ENCODE measurements at regions not wholly inside any gene's neighbourhood (a gene's known extent, or its start where the extent isn't known, plus 50 kb on each side); places are given as distances from the start of the nearest gene placed in this dataset.

GRCh38 chr12:17060260-17060659 is 454.3 kb upstream of the LMO3 start:
- no peak for DNase-seq
- Histone ChIP-seq H3K36me3 (ENCODE audit: insufficient read depth in 1 of 2, low read depth in 1 of 2) (no peaks in the 10 kb centered on the region), H3K9me3 (no peaks in the 10 kb centered on the region), H3K27me3 (ENCODE audit: insufficient read depth in 3 of 3, low read length in 2 of 3) (no peaks in the 10 kb centered on the region), H3K4me3 (no peak overlapping the region), H3K27ac (no peak overlapping the region), H3K4me1 (no peaks in the 10 kb centered on the region)
- no peak for ATAC-seq
- TF ChIP-seq, protein P1, sequence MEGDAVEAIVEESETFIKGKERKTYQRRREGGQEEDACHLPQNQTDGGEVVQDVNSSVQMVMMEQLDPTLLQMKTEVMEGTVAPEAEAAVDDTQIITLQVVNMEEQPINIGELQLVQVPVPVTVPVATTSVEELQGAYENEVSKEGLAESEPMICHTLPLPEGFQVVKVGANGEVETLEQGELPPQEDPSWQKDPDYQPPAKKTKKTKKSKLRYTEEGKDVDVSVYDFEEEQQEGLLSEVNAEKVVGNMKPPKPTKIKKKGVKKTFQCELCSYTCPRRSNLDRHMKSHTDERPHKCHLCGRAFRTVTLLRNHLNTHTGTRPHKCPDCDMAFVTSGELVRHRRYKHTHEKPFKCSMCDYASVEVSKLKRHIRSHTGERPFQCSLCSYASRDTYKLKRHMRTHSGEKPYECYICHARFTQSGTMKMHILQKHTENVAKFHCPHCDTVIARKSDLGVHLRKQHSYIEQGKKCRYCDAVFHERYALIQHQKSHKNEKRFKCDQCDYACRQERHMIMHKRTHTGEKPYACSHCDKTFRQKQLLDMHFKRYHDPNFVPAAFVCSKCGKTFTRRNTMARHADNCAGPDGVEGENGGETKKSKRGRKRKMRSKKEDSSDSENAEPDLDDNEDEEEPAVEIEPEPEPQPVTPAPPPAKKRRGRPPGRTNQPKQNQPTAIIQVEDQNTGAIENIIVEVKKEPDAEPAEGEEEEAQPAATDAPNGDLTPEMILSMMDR (IDR thresholded peaks at IDR 0.05) = no peak
- 68 to 77% (median 74%) methylated on average over 5 of the region's 5 CpGs for WGBS, 3 donors
- intact Hi-C loops (cut with DNase I) = no loop called here

GRCh38 chr12:17056546-17056945 is 450.6 kb upstream of the LMO3 start:
- intact Hi-C loops (cut with DNase I) = no loop called here
- no peaks in the 10 kb centered on the region for H3K36me3 ChIP-seq (ENCODE audit: insufficient read depth in 1 of 2, low read depth in 1 of 2)
- no peaks in the 10 kb centered on the region for H3K27me3 ChIP-seq (ENCODE audit: insufficient read depth in 3 of 3, low read length in 2 of 3)
- DNase-seq (no peak), ATAC-seq (no peak)
- H3K9me3 ChIP-seq = no peaks in the 10 kb centered on the region
- no peak overlapping the region for H3K27ac ChIP-seq
- no peaks in the 10 kb centered on the region for H3K4me1 ChIP-seq
- H3K4me3 ChIP-seq = no peak overlapping the region
- TF ChIP-seq, protein P1 (IDR thresholded peaks at IDR 0.05) = no peak
- 71 to 77% (median 73%) methylated on average over 2 of the region's 2 CpGs for WGBS, 3 donors

DNA sequence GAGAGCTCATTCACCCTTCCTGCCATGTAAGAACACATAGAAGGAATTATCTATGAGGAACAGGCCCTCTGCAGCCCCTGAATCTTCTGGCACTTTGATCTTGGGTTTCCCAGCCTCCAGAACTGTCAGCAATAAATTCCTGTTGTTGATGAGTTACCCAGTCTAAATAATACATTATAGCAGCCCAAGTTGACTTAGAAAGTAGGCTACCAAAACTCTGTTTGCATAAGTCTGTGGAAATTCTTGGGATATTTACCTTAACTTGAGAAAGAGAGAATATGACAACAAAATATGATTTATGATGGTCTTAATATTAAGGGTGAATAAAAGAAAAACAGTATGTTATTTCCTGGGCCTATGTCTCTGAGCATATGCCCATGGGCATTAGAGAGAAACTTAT is 433.0 kb upstream of the LMO3 start:
- Histone ChIP-seq H3K27ac (no peak overlapping the region), H3K27me3 (ENCODE audit: insufficient read depth in 3 of 3, low read length in 2 of 3) (no peaks in the 10 kb centered on the region), H3K4me3 (no peak overlapping the region), H3K9me3 (no peaks in the 10 kb centered on the region), H3K4me1 (no peaks in the 10 kb centered on the region), H3K36me3 (ENCODE audit: insufficient read depth in 1 of 2, low read depth in 1 of 2) (no peaks in the 10 kb centered on the region)
- DNase-seq (no peak), ATAC-seq (no peak)
- intact Hi-C loops (cut with DNase I) = no loop called here
- TF ChIP-seq, protein P1 (IDR thresholded peaks at IDR 0.05) = no peak

- H3K27ac ChIP-seq = no peak overlapping the region
- H3K4me1 ChIP-seq = no peaks in the 10 kb centered on the region
- intact Hi-C loops (cut with DNase I) = no loop called here
- TF ChIP-seq, protein P1 (IDR thresholded peaks at IDR 0.05) = no peak
- H3K4me3 ChIP-seq = no peak overlapping the region
- DNase-seq = no peak
- no peak for ATAC-seq
- H3K9me3 ChIP-seq = no peaks in the 10 kb centered on the region
- H3K27me3 ChIP-seq (ENCODE audit: insufficient read depth in 3 of 3, low read length in 2 of 3) = no peaks in the 10 kb centered on the region
- H3K36me3 ChIP-seq (ENCODE audit: insufficient read depth in 1 of 2, low read depth in 1 of 2) = no peaks in the 10 kb centered on the region
- 81 to 82% (median 81%) methylated on average over 5 of the region's 5 CpGs for WGBS, 3 donors
Observed at GRCh38 chr12:17035372-17035771, 429.4 kb upstream of the LMO3 start.

DNA sequence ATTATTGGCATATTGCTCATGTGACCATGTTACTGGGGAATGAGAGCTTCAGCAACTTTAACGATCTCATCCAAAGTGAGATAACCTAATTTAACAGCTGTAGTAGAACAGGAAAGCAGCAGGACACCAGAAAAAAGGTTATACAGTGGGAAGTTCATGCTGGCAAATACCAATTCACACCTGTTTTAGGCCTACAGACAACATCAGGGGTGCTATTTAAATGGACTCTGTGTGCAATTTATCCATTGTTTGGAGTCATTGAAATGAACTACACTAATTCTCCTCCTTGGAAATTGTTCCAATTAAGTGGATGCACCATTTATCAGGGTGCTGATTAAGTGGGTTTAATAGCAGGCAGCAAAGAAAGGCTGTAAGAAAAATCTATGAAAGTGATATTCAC is 424.4 kb upstream of the LMO3 start:
- intact Hi-C loops (cut with DNase I) = no loop called here
- Histone ChIP-seq H3K36me3 (ENCODE audit: insufficient read depth in 1 of 2, low read depth in 1 of 2) (no peaks in the 10 kb centered on the region), H3K27ac (no peak overlapping the region), H3K9me3 (no peaks in the 10 kb centered on the region), H3K4me1 (no peaks in the 10 kb centered on the region), H3K4me3 (no peak overlapping the region), H3K27me3 (ENCODE audit: insufficient read depth in 3 of 3, low read length in 2 of 3) (no peaks in the 10 kb centered on the region)
- ATAC-seq (no peak), DNase-seq (no peak)
- 13 to 14% (median 14%) methylated on average over 1 of the region's 1 CpG for WGBS, 3 donors
- TF ChIP-seq, protein P1 (IDR thresholded peaks at IDR 0.05) = no peak

All from psoas muscle (tissue), 7 donors.